Left ventricle myocardium inferior (tissue), 1 donor: ENCODE measurements at regions not wholly inside any gene's neighbourhood (a gene's known extent, or its start where the extent isn't known, plus 50 kb on each side); places are given as distances from the start of the nearest gene placed in this dataset.
A peak's percentile ranks its signal among the peaks of the same experiment; 100 is the strongest.

Experiments
- DNase-seq: peaks from one replicate; pipeline ENCODE4 v3.0.0-alpha.2; 2020
- H3K27ac ChIP-seq: fragments of 200-600 bp; replicated peaks from 2 replicates; pipeline ENCODE4 v1.8.0; 2021
- H3K27me3 ChIP-seq: fragments of 200-600 bp; 2 replicates; pipeline ENCODE4 v1.8.0; 2021; ENCODE audit warnings: low read depth
- H3K36me3 ChIP-seq: fragments of 200-600 bp; 2 replicates; pipeline ENCODE4 v1.8.0; 2021
- H3K4me1 ChIP-seq: fragments of 200-600 bp; 2 replicates; pipeline ENCODE4 v1.8.0; 2021
- H3K4me3 ChIP-seq: fragments of 200-600 bp; 2 replicates; pipeline ENCODE4 v1.8.0; 2021; ENCODE audit warnings: mild to moderate bottlenecking, moderate library complexity
- H3K9me3 ChIP-seq: fragments of 200-600 bp; replicated peaks from 2 replicates; pipeline ENCODE4 v1.8.0; 2021
- intact Hi-C: fragments of 100-400 bp; cut with micrococcal nuclease; formaldehyde crosslinking; loops from one replicate; pipeline ENCODE4 v1.11.0; 2022
- TF ChIP-seq, protein P1 (sequence below): fragments of 200-600 bp; IDR thresholded peaks from 2 replicates; pipeline ENCODE4 v1.8.0; 2021; ENCODE audit warnings: antibody characterized with exemption, mild to moderate bottlenecking, borderline replicate concordance
- donor health status: DM: no; HTN: yes; CAD: no; lungs with severe emphysema.

DNA sequence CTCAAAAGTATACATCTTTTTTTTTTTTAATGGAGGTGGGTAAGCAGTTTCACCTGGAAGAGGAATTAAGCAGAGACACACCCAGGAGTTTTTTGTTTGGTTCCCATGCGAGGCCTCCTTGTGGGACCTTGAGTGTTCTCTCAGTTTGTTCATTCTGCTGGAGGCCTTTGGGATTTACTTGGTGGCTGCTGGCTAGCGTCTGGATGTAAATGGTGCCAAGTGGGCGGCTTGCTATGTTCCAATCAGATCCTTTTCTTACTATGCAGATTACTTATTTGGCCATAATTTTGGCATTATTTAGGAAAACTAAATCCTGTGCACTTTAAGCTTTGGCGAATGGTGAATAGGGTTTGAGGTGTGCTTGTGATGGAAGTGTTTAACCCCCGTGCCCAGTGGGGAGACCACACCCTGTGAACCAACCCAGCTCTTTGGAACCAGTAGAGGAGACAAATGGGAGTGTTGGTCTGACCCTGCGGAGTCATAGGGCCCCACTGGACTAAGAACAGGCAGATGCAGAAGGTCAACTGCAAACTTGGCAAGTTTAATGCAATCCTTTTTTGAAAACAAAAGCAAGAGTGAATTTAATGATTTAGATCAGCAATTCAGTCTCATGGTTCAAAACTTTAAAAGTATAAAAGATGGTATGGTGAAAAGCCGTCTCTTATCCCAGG is 79.4 kb downstream of the EBLN2 start:
- Histone ChIP-seq H3K4me1 (peaks cover 26% of the 10 kb centered on the region), H3K36me3 (no peaks in the 10 kb centered on the region), H3K9me3 (no peaks in the 10 kb centered on the region), H3K27ac (peak overlapping the region; percentile 57), H3K27me3 (no peaks in the 10 kb centered on the region), H3K4me3 (no peak overlapping the region)
- peak; percentile 17 for DNase-seq
- TF ChIP-seq, protein P1, sequence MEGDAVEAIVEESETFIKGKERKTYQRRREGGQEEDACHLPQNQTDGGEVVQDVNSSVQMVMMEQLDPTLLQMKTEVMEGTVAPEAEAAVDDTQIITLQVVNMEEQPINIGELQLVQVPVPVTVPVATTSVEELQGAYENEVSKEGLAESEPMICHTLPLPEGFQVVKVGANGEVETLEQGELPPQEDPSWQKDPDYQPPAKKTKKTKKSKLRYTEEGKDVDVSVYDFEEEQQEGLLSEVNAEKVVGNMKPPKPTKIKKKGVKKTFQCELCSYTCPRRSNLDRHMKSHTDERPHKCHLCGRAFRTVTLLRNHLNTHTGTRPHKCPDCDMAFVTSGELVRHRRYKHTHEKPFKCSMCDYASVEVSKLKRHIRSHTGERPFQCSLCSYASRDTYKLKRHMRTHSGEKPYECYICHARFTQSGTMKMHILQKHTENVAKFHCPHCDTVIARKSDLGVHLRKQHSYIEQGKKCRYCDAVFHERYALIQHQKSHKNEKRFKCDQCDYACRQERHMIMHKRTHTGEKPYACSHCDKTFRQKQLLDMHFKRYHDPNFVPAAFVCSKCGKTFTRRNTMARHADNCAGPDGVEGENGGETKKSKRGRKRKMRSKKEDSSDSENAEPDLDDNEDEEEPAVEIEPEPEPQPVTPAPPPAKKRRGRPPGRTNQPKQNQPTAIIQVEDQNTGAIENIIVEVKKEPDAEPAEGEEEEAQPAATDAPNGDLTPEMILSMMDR, result no peak
- intact Hi-C loops, result no loop called here

- TF ChIP-seq, protein P1, result no peak
- peak overlapping the region; percentile 57 for H3K27ac ChIP-seq
- no peak overlapping the region for H3K4me3 ChIP-seq
- peak; percentile 62 for DNase-seq
- H3K9me3 ChIP-seq, result no peaks in the 10 kb centered on the region
- H3K4me1 ChIP-seq, result peaks cover 26% of the 10 kb centered on the region
- no peaks in the 10 kb centered on the region for H3K27me3 ChIP-seq
- intact Hi-C loops, result no loop called here
- H3K36me3 ChIP-seq, result no peaks in the 10 kb centered on the region
Observed at GRCh38 chr3:73141525-73141924, 80.1 kb downstream of the EBLN2 start.

DNA sequence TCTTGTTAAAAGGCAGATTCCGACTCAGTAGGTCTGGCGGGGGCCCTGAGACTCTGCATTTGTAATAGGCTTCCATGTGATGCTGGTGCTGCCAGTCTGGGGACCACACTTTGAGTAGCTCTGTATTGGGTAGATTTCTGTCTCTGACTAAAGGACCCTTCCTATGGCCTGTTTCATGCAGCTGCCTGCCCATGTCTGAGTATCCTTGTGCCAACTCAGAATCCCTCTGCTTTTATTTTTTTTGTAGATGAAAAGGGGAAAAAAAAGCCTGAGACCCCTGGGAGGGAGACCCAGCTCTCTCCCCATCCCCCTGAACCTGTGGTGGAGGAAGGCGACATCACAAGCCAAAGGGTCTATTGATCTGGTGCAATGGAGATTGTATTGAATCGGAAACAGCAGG is 81.9 kb downstream of the EBLN2 start:
- peak overlapping the region; percentile 73 for H3K27ac ChIP-seq

DNA sequence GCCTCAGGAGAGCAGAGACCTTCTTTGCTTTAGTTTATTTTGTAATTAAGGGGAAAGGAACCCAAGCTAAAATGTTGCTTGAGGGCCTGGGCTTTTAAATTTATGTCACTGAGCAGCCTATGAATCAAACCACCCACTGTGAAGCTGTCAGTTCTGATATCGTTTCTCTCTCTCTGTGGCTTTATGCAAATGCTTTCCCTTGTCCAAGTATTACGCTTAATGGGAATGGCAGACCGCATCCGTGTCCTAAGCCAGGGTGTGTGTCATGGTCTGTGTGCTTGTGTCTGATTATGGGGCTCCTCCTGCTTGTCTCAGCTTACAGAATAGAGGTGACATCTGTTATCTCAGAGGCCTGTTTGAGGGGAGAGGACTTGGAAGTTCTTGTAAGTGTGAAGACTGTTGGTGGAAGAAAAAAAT is 82.4 kb downstream of the EBLN2 start:
- Histone ChIP-seq H3K4me3 (no peak overlapping the region), H3K4me1 (peaks cover 43% of the 10 kb centered on the region), H3K27me3 (no peaks in the 10 kb centered on the region), H3K9me3 (no peaks in the 10 kb centered on the region), H3K36me3 (no peaks in the 10 kb centered on the region), H3K27ac (peak overlapping the region; percentile 73)
- DNase-seq, result no peak
- intact Hi-C loops, result no loop called here
- TF ChIP-seq, protein P1, result no peak

More for the DNA sequence above, 81.9 kb downstream of the EBLN2 start:
- H3K4me3 ChIP-seq, result no peak overlapping the region
- no peaks in the 10 kb centered on the region for H3K27me3 ChIP-seq
- intact Hi-C loops, result no loop called here
- no peaks in the 10 kb centered on the region for H3K9me3 ChIP-seq
- H3K36me3 ChIP-seq, result no peaks in the 10 kb centered on the region
- H3K4me1 ChIP-seq, result peaks cover 39% of the 10 kb centered on the region
- DNase-seq, result no peak
- TF ChIP-seq, protein P1, result no peak

DNA sequence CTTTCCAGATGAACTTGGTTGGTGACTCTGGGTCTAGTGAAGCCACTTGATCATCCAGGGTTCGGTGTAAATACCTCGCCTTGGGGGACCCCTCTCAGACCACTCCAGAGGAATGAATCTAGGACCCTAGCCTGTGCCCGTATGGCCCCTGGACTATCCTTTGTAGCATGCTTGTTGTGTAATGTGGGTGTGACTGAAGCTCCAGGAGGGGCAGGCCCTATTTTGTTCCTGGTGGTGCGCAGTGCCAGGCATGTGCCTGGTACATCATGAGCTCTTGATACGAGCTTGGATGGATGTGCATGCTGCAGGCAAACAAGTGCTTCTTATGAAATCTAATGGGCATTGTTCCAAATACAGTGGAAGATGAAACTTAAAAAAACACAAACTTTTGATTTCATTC is 82.8 kb downstream of the EBLN2 start:
- H3K4me3 ChIP-seq, result no peak overlapping the region
- H3K4me1 ChIP-seq, result peaks cover 47% of the 10 kb centered on the region
- TF ChIP-seq, protein P1, result no peak
- no peaks in the 10 kb centered on the region for H3K9me3 ChIP-seq
- no peaks in the 10 kb centered on the region for H3K27me3 ChIP-seq
- H3K36me3 ChIP-seq, result no peaks in the 10 kb centered on the region
- intact Hi-C loops, result no loop called here
- DNase-seq, result peak; percentile 60
- H3K27ac ChIP-seq, result peak overlapping the region; percentile 73
